ENCODE measurements at regions not wholly inside any gene's neighbourhood (a gene's known extent, or its start where the extent isn't known, plus 50 kb on each side); places are given as distances from the start of the nearest gene placed in this dataset.

GRCh38 chr7:25750744-25751508 is 401.1 kb upstream of the NFE2L3 start:
- Histone ChIP-seq H3K9ac (ENCODE audit: low read length) (no peak overlapping the region), H3K4me2 (replicated peaks; ENCODE audit: low read depth, low read length, poor library complexity, severe bottlenecking) (no peak overlapping the region), H3K79me2 (ENCODE audit: control insufficient read depth, insufficient read depth, low read length) (no peaks in the 10 kb centered on the region), H3K36me3 (replicated peaks in 1 of 2; ENCODE audit: control extremely low read depth in 1 of 2, control insufficient read depth in 1 of 2, extremely low read depth in 1 of 2, insufficient read depth in 2 of 2, low read length in 1 of 2) (no peaks in the 10 kb centered on the region), H4K20me1 (ENCODE audit: control insufficient read depth, insufficient read depth, low read length, poor library complexity, severe bottlenecking) (no peaks in the 10 kb centered on the region), H2AFZ (ENCODE audit: insufficient read depth, low read depth, low read length, poor library complexity, severe bottlenecking) (no peak overlapping the region), H3K9me3 (ENCODE audit: control extremely low read depth in 1 of 3, control insufficient read depth in 2 of 3, insufficient read depth in 1 of 3, low read length in 2 of 3) (no peaks in the 10 kb centered on the region), H3K4me1 (ENCODE audit: control insufficient read depth in 2 of 2, insufficient read depth in 2 of 2, low read length in 2 of 2) (no peaks in the 10 kb centered on the region), H3K27me3 (replicated peaks in 1 of 4; ENCODE audit: control extremely low read depth in 1 of 4, control insufficient read depth in 3 of 4, insufficient read depth in 4 of 4, low read length in 3 of 4) (peaks cover 0 to 5% (median 0%) of the 10 kb centered on the region in 4 experiments), H3K27ac (ENCODE audit: low read length in 2 of 2) (no peak overlapping the region), H3K4me3 (ENCODE audit: control extremely low read depth in 1 of 5, extremely low read depth in 1 of 5, insufficient read depth in 1 of 5, low read depth in 2 of 5, low read length in 4 of 5) (no peak overlapping the region)
- peaks cover 14% of the 10 kb centered on the region for H3K27me3 Mint-ChIP-seq
- ATAC-seq (ENCODE audit: low read depth) = no peak
- H3K27ac Mint-ChIP-seq = no peak overlapping the region
- TF ChIP-seq EZH2 (IDR thresholded peaks at IDR 0.05; ENCODE audit: borderline replicate concordance, insufficient read depth, low read depth, low read length, poor library complexity, severe bottlenecking) (no peak), CTCF (IDR thresholded peaks at IDR 0.05) (no peak)
- DNase-seq = no peak
- CTCF ChIA-PET = no interaction called here
- intact Hi-C loops (cut with micrococcal nuclease) = no loop called here
- H3K4me1 Mint-ChIP-seq = no peaks in the 10 kb centered on the region
- POLR2A ChIA-PET = no interaction called here
- no peaks in the 10 kb centered on the region for H3K9me3 Mint-ChIP-seq (ENCODE audit: insufficient read depth)
- 91% methylated on average over 5 of the region's 14 CpGs for WGBS (ENCODE audit: insufficient coverage)
- no peak overlapping the region for H3K4me3 Mint-ChIP-seq

- Mint-ChIP-seq H3K27ac (no peak overlapping the region), H3K27me3 (peaks cover 21% of the 10 kb centered on the region), H3K4me3 (no peak overlapping the region), H3K4me1 (no peaks in the 10 kb centered on the region), H3K9me3 (ENCODE audit: insufficient read depth) (no peaks in the 10 kb centered on the region)
- H3K9me3 ChIP-seq (ENCODE audit: control extremely low read depth in 1 of 3, control insufficient read depth in 2 of 3, insufficient read depth in 1 of 3, low read length in 2 of 3) = no peaks in the 10 kb centered on the region
- no peaks in the 10 kb centered on the region for H4K20me1 ChIP-seq (ENCODE audit: control insufficient read depth, insufficient read depth, low read length, poor library complexity, severe bottlenecking)
- ChIA-PET CTCF (no interaction called here), POLR2A (no interaction called here)
- H3K4me1 ChIP-seq (ENCODE audit: control insufficient read depth in 2 of 2, insufficient read depth in 2 of 2, low read length in 2 of 2) = no peaks in the 10 kb centered on the region
- peaks cover 0 to 5% (median 0%) of the 10 kb centered on the region in 4 experiments for H3K27me3 ChIP-seq (replicated peaks in 1 of 4; ENCODE audit: control extremely low read depth in 1 of 4, control insufficient read depth in 3 of 4, insufficient read depth in 4 of 4, low read length in 3 of 4)
- no peak overlapping the region for H3K9ac ChIP-seq (ENCODE audit: low read length)
- intact Hi-C loops (cut with micrococcal nuclease) = no loop called here
- no peak overlapping the region for H3K4me3 ChIP-seq (ENCODE audit: control extremely low read depth in 1 of 5, extremely low read depth in 1 of 5, insufficient read depth in 1 of 5, low read depth in 2 of 5, low read length in 4 of 5)
- H3K4me2 ChIP-seq (replicated peaks; ENCODE audit: low read depth, low read length, poor library complexity, severe bottlenecking) = no peak overlapping the region
- H2AFZ ChIP-seq (ENCODE audit: insufficient read depth, low read depth, low read length, poor library complexity, severe bottlenecking) = no peak overlapping the region
- H3K36me3 ChIP-seq (replicated peaks in 1 of 2; ENCODE audit: control extremely low read depth in 1 of 2, control insufficient read depth in 1 of 2, extremely low read depth in 1 of 2, insufficient read depth in 2 of 2, low read length in 1 of 2) = no peaks in the 10 kb centered on the region
- H3K79me2 ChIP-seq (ENCODE audit: control insufficient read depth, insufficient read depth, low read length) = no peaks in the 10 kb centered on the region
- no CpG with 5 or more reads among the region's 5 CpGs for WGBS (ENCODE audit: insufficient coverage)
- H3K27ac ChIP-seq (ENCODE audit: low read length in 2 of 2) = no peak overlapping the region
- ATAC-seq (ENCODE audit: low read depth) (no peak), DNase-seq (no peak)
- no peak for TF ChIP-seq CTCF (IDR thresholded peaks at IDR 0.05)
- TF ChIP-seq EZH2 (IDR thresholded peaks at IDR 0.05; ENCODE audit: borderline replicate concordance, insufficient read depth, low read depth, low read length, poor library complexity, severe bottlenecking) = no peak
Observed at GRCh38 chr7:25752154-25752553, 399.8 kb upstream of the NFE2L3 start.
